SW 1271 (cell line): ENCODE measurements at regions not wholly inside any gene's neighbourhood (a gene's known extent, or its start where the extent isn't known, plus 50 kb on each side); places are given as distances from the start of the nearest gene placed in this dataset.

ENCODE experiments used
- DNase-seq, 2 experiments: peaks; one replicate each; lab custom pipeline; 2025; lab: John Stamatoyannopoulos, UW

DNA sequence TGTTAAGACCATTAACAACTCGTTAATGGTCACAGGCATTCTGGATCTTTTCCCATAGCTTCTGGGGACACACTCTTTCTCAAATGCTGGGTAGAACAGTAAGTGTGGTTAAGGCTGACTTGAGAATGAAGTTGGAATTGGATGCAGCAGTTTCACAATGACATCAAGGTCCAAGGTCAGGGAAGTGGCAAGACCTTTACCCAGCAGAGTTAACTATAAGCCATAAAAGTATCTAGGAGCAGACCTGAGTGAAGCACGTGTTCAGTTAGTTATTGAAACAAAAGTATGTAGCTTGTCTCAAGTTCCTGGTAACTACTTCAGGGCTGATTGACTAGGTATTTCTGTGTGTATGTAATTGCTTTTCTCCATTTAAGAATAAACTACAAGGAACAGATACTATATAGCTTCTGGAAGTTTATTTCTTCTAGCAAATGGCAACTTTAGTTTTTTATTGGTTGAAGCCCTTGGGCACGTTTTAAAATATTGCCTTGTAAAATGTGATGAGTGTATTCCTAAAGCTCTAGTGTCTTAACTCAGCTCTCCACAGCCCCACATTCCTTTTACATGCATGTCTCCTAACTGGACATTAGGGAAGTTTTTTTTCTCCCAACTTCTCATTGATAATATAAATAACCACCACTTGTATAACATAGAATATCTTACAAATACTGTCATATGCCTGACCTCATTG, 479.0 kb upstream of the CITED2 start:
- no peak for DNase-seq

- no peak for DNase-seq
Measured at GRCh38 chr6:139852488-139853140, 478.2 kb upstream of the CITED2 start.

DNA sequence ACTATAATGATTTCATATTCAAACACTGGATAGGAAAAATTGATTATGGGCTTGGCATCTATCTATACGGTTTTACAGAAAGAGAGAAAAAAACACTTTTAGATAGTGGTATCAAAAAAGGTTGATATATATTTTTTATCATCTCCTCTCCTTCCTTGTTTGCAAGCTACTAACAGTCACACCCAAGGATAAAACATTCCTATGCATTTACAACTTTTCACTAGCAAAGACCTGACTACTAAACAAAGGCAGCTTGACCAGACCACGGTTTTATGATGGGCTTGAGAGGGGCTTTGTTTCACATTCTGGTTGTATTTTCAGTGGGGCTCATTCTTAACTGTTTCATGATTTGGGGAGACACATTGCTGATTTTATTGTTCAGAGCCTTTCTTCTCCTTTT, 477.6 kb upstream of the CITED2 start:
- DNase-seq = no peak

DNA sequence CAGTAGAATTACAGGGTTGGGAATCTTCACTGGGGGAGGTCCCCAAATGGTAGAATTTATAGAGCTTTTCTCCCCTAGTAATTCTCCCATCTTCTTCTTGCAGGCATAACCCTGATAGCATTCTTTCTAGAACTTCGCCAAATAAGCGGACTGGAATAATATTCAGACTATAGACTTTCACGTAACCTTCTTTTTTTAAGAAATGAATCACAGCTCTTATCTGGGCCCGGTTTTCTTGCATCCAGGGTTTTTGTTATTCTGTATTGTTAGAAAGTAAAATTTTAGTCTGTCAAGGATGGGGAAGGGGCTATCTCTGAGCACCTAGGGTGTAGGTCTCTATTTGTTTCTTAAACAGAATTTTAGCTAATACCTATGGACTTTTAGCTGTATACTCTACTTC, 476.8 kb upstream of the CITED2 start:
- DNase-seq = no peak

- DNase-seq = no peak
Measured at GRCh38 chr6:139850512-139850911, 476.1 kb upstream of the CITED2 start.

DNA sequence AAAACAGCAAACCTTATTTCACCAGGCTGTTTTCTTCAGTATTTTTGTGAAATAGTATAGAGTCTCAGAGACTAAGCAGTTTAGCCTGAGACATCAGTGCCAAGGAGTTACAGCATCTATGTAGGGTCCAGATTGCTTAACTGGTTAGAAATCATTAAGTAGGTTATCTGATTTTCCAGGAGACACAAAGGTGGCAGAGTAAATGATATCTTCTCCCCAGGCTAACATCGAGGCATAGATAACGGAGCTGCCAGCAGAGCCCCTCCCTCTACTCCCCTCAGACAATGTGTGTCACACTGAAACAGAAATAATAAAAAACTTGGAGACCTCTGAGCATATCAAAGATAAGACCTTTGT, 473.0 kb upstream of the CITED2 start:
- DNase-seq = no peak

DNA sequence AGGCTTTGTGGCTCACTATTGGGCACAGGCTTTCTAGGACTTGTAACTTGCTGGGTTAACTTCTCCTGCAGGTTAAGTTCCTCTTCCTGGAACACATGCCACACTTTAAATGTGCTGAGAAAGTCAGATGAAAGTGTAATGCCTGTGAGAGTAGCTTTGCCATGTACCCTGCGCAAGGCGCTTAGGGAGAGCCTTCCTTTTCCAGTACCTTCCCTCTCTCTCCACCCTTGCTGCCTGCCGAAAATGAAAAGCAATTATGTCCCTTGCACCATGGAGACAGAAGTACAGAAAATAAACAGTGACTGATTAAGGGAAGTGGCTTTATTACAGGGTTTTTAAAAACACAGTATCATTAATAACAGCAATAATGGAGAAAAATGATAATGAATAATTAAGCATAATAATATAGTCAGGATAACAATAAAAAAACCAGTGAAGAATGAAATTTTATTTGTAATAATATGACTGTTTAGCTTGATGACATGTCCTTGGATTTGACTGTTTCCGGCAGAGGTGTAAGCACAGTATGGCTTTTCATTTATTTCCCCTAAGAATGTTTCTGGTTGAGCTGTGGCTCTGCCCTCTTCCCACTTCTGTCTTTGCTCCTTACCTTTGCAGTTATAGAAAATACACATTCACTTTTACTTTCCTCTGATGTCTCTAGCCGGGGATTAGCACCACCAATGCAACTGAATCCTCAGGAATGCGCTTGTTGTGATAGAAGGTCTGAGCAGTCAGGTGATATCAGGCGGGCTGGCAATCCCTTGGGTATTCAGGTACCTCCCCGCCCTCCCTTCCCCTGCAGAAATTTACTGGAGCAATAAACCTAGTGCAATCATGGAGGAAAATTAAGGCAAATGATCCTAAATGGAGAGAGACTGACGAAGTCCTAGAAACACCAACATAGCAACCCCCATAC, 472.3 kb upstream of the CITED2 start:
- DNase-seq = no peak

DNA sequence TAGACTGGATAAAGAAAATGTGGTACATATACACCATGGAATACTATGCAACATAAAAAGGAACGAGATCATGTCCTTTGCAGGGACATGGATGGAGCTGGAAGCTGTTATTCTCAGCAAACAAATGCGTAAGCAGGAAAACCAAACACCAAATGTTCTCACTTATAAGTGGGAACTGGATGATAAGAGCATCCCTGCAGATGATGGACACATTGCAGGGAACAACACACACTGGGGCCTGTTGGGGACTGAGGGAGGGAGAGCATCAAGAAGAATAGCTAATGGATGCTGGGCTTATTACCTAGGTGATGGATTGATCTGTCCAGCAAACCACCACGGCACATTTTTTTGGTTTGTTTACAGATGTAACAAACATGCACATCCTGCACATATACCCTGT, 470.5 kb upstream of the CITED2 start:
- DNase-seq = no peak

GRCh38 chr6:139841794-139842215, 467.4 kb upstream of the CITED2 start:
- no peak for DNase-seq

DNA sequence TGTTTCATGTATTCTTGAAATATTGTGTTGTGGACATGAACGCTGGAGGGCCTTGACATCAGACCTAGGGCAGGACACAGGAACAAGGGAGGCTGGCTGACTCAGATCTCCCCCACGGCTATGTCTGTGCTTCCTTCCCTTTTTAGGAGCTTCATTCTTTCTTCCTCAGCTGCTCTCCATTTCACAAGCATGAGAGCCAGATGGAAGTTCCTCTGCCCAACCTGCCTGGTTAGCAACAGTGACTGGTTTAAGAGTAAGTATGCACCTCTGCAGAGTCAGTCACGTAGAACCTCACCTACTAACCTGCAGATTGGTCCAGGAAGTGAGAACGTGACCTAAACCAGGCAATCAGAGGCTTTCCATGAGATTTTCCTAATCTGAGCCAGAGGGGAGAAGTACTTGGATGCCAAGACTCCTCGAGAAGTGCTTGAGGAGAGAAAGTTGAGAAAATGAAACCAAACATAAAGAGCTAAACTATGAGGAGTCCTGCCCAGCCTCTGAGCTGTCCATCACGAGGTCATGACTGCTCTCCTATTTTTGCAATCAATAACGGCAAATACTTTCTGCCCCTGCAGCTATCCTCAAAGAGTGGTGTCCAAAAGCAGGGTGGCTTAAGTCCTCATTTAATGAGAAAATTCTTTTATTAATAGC, 465.2 kb upstream of the CITED2 start:
- DNase-seq = no peak

GRCh38 chr6:139834232-139834631, 459.8 kb upstream of the CITED2 start:
- no peak for DNase-seq

GRCh38 chr6:139833592-139833991, 459.1 kb upstream of the CITED2 start:
- DNase-seq = no peak

DNA sequence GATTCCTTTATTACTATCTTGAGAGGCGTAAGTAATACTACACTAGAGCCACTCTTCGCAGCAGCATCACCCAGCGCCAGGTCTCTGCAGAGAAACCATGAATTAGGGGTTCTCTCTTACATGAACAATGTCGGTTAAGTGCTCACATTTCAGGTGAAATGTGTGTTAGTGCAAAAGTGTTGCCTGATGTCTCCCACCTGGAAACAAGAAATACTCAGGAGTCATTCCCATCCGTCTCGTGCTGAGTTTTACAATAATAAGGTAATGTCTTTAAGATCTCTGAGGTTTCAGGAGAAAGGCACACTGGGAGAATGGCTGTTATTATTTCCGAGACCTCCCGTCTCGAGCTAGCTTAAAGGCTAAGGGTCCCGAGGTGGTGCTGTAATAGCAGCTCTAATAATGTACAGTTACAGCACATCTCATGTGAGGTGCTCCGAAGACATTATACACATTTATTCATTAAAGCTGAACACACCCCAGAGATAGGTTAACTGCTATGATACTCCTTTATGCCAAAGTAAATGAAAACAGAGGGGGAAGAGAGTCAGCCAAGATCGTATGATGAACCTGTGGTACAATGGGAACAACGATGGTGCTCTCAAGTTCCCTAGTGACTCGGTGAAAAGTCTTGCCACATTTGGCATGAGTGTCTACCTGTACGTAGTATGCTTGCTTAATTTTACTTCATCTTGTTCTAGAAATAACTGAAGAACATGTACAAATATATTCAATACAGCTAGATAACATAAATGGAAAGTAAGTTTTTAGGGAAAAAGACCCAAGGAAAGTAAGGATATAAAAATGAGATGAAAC, 458.3 kb upstream of the CITED2 start:
- DNase-seq = no peak

- no peak for DNase-seq
Measured at GRCh38 chr6:139829576-139829975, 455.1 kb upstream of the CITED2 start.

DNA sequence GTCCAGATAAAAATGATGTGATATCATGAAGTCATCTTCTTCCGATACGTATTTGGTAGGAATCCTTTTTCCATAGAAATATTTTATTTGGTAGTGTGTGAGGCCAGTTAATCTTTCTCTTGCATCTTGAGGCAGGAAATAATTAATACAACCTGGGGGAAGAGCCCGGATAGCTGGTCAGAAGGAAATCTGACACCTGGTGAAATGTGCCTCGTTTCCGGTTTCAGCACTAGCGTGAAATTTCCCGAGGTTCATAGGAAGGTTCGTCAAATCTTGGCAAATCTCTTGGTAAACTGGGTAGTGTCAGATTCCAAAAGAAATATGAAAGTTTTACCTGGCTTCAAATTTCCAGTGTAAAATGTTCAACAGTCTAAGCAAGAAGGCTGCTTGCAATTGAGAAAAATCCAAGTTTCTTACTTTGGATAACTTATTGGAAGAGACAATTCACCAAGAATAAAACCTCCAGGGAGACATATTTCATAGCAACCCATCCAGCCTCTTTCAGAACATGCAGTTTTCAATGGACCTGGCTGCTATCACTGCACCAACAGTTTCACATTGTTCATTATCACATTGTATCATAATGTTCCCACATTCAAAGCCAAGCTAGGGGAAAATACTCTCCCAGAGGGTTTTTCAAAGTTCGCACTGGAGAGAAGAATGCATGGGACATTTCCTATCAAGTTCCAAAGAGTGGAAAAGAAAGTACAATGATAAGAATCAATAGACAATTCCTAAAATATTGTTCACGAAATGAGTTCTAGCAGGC, 454.5 kb upstream of the CITED2 start:
- no peak for DNase-seq

DNA sequence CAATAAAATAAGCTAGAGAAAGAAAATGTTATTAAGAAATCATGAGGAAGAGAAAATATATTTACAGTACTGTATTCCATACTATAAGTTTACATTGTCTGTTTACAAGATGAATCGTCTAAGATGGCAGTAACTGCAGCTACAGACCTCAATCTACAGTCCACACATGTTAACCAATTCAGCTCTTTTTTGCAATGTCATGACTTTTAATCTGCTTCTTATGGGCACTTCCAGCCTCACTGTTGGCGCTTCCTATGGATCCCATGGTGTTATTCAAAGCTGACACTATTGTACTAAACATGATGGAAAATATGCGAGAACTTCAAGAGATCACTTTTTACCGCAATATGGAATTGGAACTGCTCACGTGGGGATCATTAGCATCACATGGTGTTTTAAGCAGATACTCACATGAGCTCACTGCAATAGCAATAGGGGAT, 451.5 kb upstream of the CITED2 start:
- no peak for DNase-seq

- no peak for DNase-seq
Measured at GRCh38 chr6:139824864-139825263, 450.4 kb upstream of the CITED2 start.

- no peak for DNase-seq
Measured at GRCh38 chr6:139823808-139824126, 449.3 kb upstream of the CITED2 start.

DNA sequence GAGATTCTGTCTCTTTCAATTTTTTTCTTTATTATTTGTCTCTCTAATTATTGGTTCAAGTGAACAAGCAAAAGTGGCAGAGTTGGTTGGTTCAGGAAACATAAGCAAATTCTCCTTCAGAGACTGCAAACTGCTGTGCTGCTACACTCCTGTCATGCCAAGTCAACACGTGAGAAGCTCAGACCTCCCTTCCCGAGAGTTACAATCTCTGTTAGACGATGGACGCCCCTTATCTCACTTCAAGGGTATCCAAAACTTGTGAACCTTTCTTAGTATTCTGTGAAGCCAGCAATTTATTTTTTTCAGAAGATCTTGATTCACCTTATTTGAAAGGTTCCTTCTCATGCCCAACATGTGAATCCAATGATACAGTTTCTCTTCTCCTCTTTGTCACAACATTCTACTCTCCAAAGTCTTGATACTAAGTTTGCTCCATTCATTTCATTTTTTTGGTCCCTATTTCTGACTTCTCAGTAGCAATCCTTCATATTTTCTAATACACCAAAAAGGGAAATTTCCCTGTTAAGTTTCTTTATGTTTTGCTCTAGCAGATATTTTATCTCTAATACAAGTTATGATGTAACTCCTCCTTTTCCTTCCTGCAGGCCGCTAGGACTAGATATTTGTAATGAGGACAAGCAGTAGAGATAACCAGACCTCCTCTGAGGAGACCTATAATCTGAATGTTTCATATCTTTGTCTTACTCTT, 448.8 kb upstream of the CITED2 start:
- no peak for DNase-seq

- no peak for DNase-seq
Measured at GRCh38 chr6:139821676-139822223, 447.3 kb upstream of the CITED2 start.
